GM10248 (cell line): ENCODE measurements at regions not wholly inside any gene's neighbourhood (a gene's known extent, or its start where the extent isn't known, plus 50 kb on each side); places are given as distances from the start of the nearest gene placed in this dataset.

ENCODE experiments used
- CTCF ChIA-PET: fragments of 300-600 bp; sonication (Branson Sonifier 250); formaldehyde crosslinking; extraction: SDS; loops from one replicate; lab custom pipeline; 2021; ENCODE audit warnings: antibody characterized with exemption; lab: Yijun Ruan, JAX
- POLR2A ChIA-PET: fragments of 350-650 bp; sonication (Branson Sonifier 250); formaldehyde crosslinking; extraction: SDS; loops from one replicate; lab custom pipeline; 2020; ENCODE audit warnings: antibody characterized with exemption; lab: Yijun Ruan, JAX
- DNase-seq: peaks from one replicate; pipeline ENCODE4 v3.0.0; 2012; ENCODE audit errors: extremely low spot score
- CTCF ChIP-seq: IDR thresholded peaks from 2 replicates; pipeline ENCODE4 v1.5.1; 2012; ENCODE audit warnings: mild to moderate bottlenecking, low read depth; ENCODE audit errors: extremely low read depth, missing control alignments, control extremely low read depth

- POLR2A ChIA-PET = no interaction called here
- peak; percentile 77 for DNase-seq
- peak; percentile 86 for TF ChIP-seq CTCF
- CTCF ChIA-PET = interaction anchor here (0.8 to 7.9 kb wide), 26 partner anchors 10 to 1401 kb away, joined by 3 to 150 read pairs (median 6); no protein-coding TSS in a partner anchor
Measured at GRCh38 chr2:174697255-174697654, 67.0 kb downstream of the CHRNA1 start.

- ChIA-PET POLR2A (no interaction called here), CTCF (interaction anchor here (0.9 to 7.9 kb wide), 14 partner anchors 8 to 289 kb away, joined by 3 to 150 read pairs (median 4); no protein-coding TSS in a partner anchor)
- TF ChIP-seq CTCF = no peak
- no peak for DNase-seq
Measured at GRCh38 chr2:174694920-174695319, 69.4 kb downstream of the CHRNA1 start.

- TF ChIP-seq CTCF = no peak
- POLR2A ChIA-PET = no interaction called here
- CTCF ChIA-PET = interaction anchor here (0.9 to 7.9 kb wide), 9 partner anchors 7 to 290 kb away, joined by 3 to 150 read pairs (median 5); no protein-coding TSS in a partner anchor
- DNase-seq = no peak
Measured at GRCh38 chr2:174694196-174694878, 69.9 kb downstream of the CHRNA1 start.

- POLR2A ChIA-PET = no interaction called here
- no peak for DNase-seq
- CTCF ChIA-PET = interaction anchor here (1.0 to 7.9 kb wide), 7 partner anchors 10 to 115 kb away, joined by 3 to 42 read pairs (median 5); no protein-coding TSS in a partner anchor
- TF ChIP-seq CTCF = no peak
Measured at GRCh38 chr2:174693344-174693743, 70.9 kb downstream of the CHRNA1 start.

GRCh38 chr2:174692256-174692919, 71.9 kb downstream of the CHRNA1 start:
- TF ChIP-seq CTCF = no peak
- CTCF ChIA-PET = interaction anchor here (1.1 to 3.4 kb wide), 8 partner anchors 9 to 116 kb away, joined by 3 to 9 read pairs (median 4); no protein-coding TSS in a partner anchor
- POLR2A ChIA-PET = no interaction called here
- DNase-seq = no peak

GRCh38 chr2:174691201-174691779, 73.0 kb downstream of the CHRNA1 start:
- TF ChIP-seq CTCF = no peak
- ChIA-PET POLR2A (no interaction called here), CTCF (interaction anchor here (0.7 to 1.9 kb wide), 5 partner anchors 8 to 13 kb away, joined by 3 to 5 read pairs (median 4); no protein-coding TSS in a partner anchor)
- no peak for DNase-seq
